C4-2B (cell line): ENCODE measurements at regions not wholly inside any gene's neighbourhood (a gene's known extent, or its start where the extent isn't known, plus 50 kb on each side); places are given as distances from the start of the nearest gene placed in this dataset.

Source experiments
- ZFX ChIP-seq: fragments of 450-650 bp; IDR thresholded peaks from 2 replicates; pipeline ENCODE4 v1.6.1; 2017
- TF ChIP-seq, protein P1 (sequence below): fragments of 450-650 bp; conservative IDR thresholded peaks from 2 replicates; pipeline ENCODE4 v1.5.1; 2017; ENCODE audit warnings: mild to moderate bottlenecking

DNA sequence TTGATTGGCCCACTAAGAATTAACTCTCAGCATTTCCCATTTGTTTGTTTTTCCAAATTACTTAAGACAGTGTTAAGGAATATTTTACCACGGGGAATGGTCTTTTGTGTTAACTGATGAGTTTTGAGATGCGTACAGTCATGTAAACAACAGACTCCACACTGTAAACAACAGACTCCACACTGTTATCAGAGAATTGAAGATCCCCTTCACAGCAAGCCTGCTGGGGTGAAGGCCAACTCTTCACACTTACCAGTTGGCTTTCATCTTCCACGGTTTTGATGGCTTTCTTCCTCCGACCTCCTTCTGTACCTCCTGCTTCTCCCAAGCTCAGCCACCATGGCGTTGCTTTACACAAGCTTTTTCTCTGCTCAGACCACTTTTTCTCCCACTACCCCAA is 166.8 kb downstream of the TMEM200C start:
- TF ChIP-seq, protein P1, sequence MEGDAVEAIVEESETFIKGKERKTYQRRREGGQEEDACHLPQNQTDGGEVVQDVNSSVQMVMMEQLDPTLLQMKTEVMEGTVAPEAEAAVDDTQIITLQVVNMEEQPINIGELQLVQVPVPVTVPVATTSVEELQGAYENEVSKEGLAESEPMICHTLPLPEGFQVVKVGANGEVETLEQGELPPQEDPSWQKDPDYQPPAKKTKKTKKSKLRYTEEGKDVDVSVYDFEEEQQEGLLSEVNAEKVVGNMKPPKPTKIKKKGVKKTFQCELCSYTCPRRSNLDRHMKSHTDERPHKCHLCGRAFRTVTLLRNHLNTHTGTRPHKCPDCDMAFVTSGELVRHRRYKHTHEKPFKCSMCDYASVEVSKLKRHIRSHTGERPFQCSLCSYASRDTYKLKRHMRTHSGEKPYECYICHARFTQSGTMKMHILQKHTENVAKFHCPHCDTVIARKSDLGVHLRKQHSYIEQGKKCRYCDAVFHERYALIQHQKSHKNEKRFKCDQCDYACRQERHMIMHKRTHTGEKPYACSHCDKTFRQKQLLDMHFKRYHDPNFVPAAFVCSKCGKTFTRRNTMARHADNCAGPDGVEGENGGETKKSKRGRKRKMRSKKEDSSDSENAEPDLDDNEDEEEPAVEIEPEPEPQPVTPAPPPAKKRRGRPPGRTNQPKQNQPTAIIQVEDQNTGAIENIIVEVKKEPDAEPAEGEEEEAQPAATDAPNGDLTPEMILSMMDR: no peak
- no peak for TF ChIP-seq ZFX
